WTC11 (cell line): ENCODE measurements at regions not wholly inside any gene's neighbourhood (a gene's known extent, or its start where the extent isn't known, plus 50 kb on each side); places are given as distances from the start of the nearest gene placed in this dataset.

ENCODE experiments used
- ATAC-seq: fragments of 200-7000 bp; cut with Tn5 transposase; 2 replicates; pipeline ENCODE4 v1.10.0; 2021; ENCODE audit warnings: mild to moderate bottlenecking, moderate library complexity
- CTCF ChIA-PET: fragments of 300-600 bp; sonication (Branson Sonifier 250); formaldehyde crosslinking; loops from one replicate; lab custom pipeline; 2021; ENCODE audit warnings: antibody characterized with exemption; lab: Charles Lee
- POLR2A ChIA-PET: fragments of 350-600 bp; sonication (Branson Sonifier 250); formaldehyde crosslinking; loops from one replicate; lab custom pipeline; 2021; ENCODE audit warnings: antibody characterized with exemption; lab: Charles Lee
- DNase-seq: peaks from one replicate; pipeline ENCODE4 v3.0.0; 2021; ENCODE audit warnings: low spot score
- H3K27ac Mint-ChIP-seq: 2 replicates; pipeline ENCODE4 v1.8.0; 2021; ENCODE audit warnings: mixed read lengths
- H3K27me3 Mint-ChIP-seq: 2 replicates; pipeline ENCODE4 v1.8.0; 2021; ENCODE audit warnings: low read depth, mild to moderate bottlenecking, moderate library complexity, mixed read lengths
- H3K36me3 Mint-ChIP-seq: 2 replicates; pipeline ENCODE4 v1.8.0; 2021; ENCODE audit warnings: mixed read lengths
- H3K4me1 Mint-ChIP-seq: 2 replicates; pipeline ENCODE4 v1.8.0; 2022; ENCODE audit warnings: mixed read lengths
- H3K4me3 Mint-ChIP-seq: 2 replicates; pipeline ENCODE4 v1.8.0; 2021; ENCODE audit warnings: mild to moderate bottlenecking, moderate library complexity, mixed read lengths
- H3K9me3 Mint-ChIP-seq: 2 replicates; pipeline ENCODE4 v1.8.0; 2021; ENCODE audit warnings: mixed read lengths
- ATF3 ChIP-seq: sonication (generic); formaldehyde crosslinking; conservative IDR thresholded peaks from 2 replicates; pipeline ENCODE4 v1.8.1; 2022; ENCODE audit warnings: mild to moderate bottlenecking, missing genetic modification reagents
- ATF6 ChIP-seq: sonication (generic); formaldehyde crosslinking; IDR thresholded peaks from 2 replicates; pipeline ENCODE4 v1.8.1; 2023; ENCODE audit warnings: mild to moderate bottlenecking, missing genetic modification reagents
- CREM ChIP-seq: sonication (generic); formaldehyde crosslinking; IDR thresholded peaks from 2 replicates; pipeline ENCODE4 v1.8.1; 2022; ENCODE audit warnings: mild to moderate bottlenecking, missing genetic modification reagents, moderate library complexity
- CTCF ChIP-seq: fragments of 200-600 bp; IDR thresholded peaks from 2 replicates; pipeline ENCODE4 v1.8.0; 2022; ENCODE audit warnings: antibody characterized with exemption
- E2F5 ChIP-seq: sonication (generic); formaldehyde crosslinking; IDR thresholded peaks from 2 replicates; pipeline ENCODE4 v1.8.1; 2022; ENCODE audit warnings: mild to moderate bottlenecking, moderate library complexity, missing genetic modification reagents
- ELF4 ChIP-seq: sonication (generic); formaldehyde crosslinking; IDR thresholded peaks from 2 replicates; pipeline ENCODE4 v1.8.1; 2022; ENCODE audit warnings: low read depth, mild to moderate bottlenecking, moderate library complexity, missing genetic modification reagents
- ERG ChIP-seq: fragments of 250-450 bp; sonication (Bioruptor Pico); IDR thresholded peaks from 2 replicates; pipeline ENCODE4 v1.8.0; 2021; ENCODE audit warnings: mild to moderate bottlenecking
- GRHL2 ChIP-seq: fragments of 250-450 bp; sonication (Bioruptor Pico); IDR thresholded peaks from 2 replicates; pipeline ENCODE4 v1.8.0; 2022; ENCODE audit warnings: mild to moderate bottlenecking, moderate library complexity; ENCODE audit not compliant: insufficient replicate concordance, severe bottlenecking
- IRF1 ChIP-seq: sonication (generic); formaldehyde crosslinking; IDR thresholded peaks from 2 replicates; pipeline ENCODE4 v1.8.0; 2023; ENCODE audit warnings: missing genetic modification reagents
- JUN ChIP-seq: sonication (generic); formaldehyde crosslinking; IDR thresholded peaks from 2 replicates; pipeline ENCODE4 v1.8.0; 2023; ENCODE audit warnings: mild to moderate bottlenecking, missing genetic modification reagents
- NFATC4 ChIP-seq: fragments of 250-450 bp; sonication (Bioruptor Pico); IDR thresholded peaks from 2 replicates; pipeline ENCODE4 v1.9.0; 2021; ENCODE audit warnings: mild to moderate bottlenecking
- NFE2L1 ChIP-seq: sonication (generic); formaldehyde crosslinking; IDR thresholded peaks from 2 replicates; pipeline ENCODE4 v1.8.1; 2023; ENCODE audit warnings: missing genetic modification reagents
- NR1H2 ChIP-seq: sonication (generic); formaldehyde crosslinking; IDR thresholded peaks from 2 replicates; pipeline ENCODE4 v1.9.0; 2021; ENCODE audit warnings: mild to moderate bottlenecking, moderate library complexity, missing genetic modification reagents
- PREB ChIP-seq: sonication (generic); formaldehyde crosslinking; IDR thresholded peaks from 2 replicates; pipeline ENCODE4 v1.8.1; 2022; ENCODE audit warnings: mild to moderate bottlenecking, missing genetic modification reagents, moderate library complexity, borderline replicate concordance
- SMAD4 ChIP-seq: sonication (generic); formaldehyde crosslinking; IDR thresholded peaks from 2 replicates; pipeline ENCODE4 v1.8.0; 2022; ENCODE audit warnings: mild to moderate bottlenecking, missing genetic modification reagents
- STAT6 ChIP-seq: sonication (generic); formaldehyde crosslinking; conservative IDR thresholded peaks from 2 replicates; pipeline ENCODE4 v1.8.1; 2023; ENCODE audit warnings: mild to moderate bottlenecking, low read depth, missing genetic modification reagents, moderate library complexity
- TEAD4 ChIP-seq: sonication (generic); formaldehyde crosslinking; IDR thresholded peaks from 2 replicates; pipeline ENCODE4 v1.8.0; 2022; ENCODE audit warnings: mild to moderate bottlenecking, missing genetic modification reagents
- ZBTB43 ChIP-seq: sonication (generic); formaldehyde crosslinking; IDR thresholded peaks from 2 replicates; pipeline ENCODE4 v1.8.1; 2023; ENCODE audit warnings: mild to moderate bottlenecking, missing genetic modification reagents
- ZNF232 ChIP-seq: sonication (generic); formaldehyde crosslinking; IDR thresholded peaks from 2 replicates; pipeline ENCODE4 v1.8.0; 2022; ENCODE audit warnings: mild to moderate bottlenecking, missing genetic modification reagents
- ZNF423 ChIP-seq: fragments of 250-450 bp; sonication (Bioruptor Pico); IDR thresholded peaks from 2 replicates; pipeline ENCODE4 v2.1.2; 2022; ENCODE audit warnings: mild to moderate bottlenecking, moderate library complexity

- TF ChIP-seq ZNF423 (CRISPR knock-in tag): no peak
- TF ChIP-seq NR1H2 (CRISPR knock-in tag): no peak
- no peak for TF ChIP-seq GRHL2
- TF ChIP-seq IRF1: no peak
- no peak for TF ChIP-seq PREB
- TF ChIP-seq ZBTB43: no peak
- no peak for TF ChIP-seq E2F5
- no peak for TF ChIP-seq JUN (CRISPR knock-in tag)
These were observed 212.0 kb upstream of the SALL3 start (continued) for GRCh38 chr18:78767648-78768071.

GRCh38 chr18:78768221-78768620, 211.4 kb upstream of the SALL3 start:
- H3K27me3 Mint-ChIP-seq: no peaks in the 10 kb centered on the region
- DNase-seq (no peak), ATAC-seq (no peak)
- H3K9me3 Mint-ChIP-seq: peaks cover 8% of the 10 kb centered on the region
- peaks cover 23% of the 10 kb centered on the region for H3K4me1 Mint-ChIP-seq
- ChIA-PET CTCF (no interaction called here), POLR2A (no interaction called here)
- no peak overlapping the region for H3K27ac Mint-ChIP-seq
- H3K4me3 Mint-ChIP-seq: no peak overlapping the region
- peaks cover 15% of the 10 kb centered on the region for H3K36me3 Mint-ChIP-seq
- TF ChIP-seq SMAD4 (CRISPR knock-in tag) (no peak), ZNF232 (CRISPR knock-in tag) (no peak), IRF1 (no peak), ELF4 (CRISPR knock-in tag) (no peak), NFE2L1 (no peak), ATF3 (CRISPR knock-in tag) (no peak), NFATC4 (CRISPR knock-in tag) (no peak), GRHL2 (no peak), CREM (CRISPR knock-in tag) (no peak), CTCF (no peak), ATF6 (no peak), STAT6 (CRISPR knock-in tag) (no peak), ERG (CRISPR knock-in tag) (no peak), TEAD4 (CRISPR knock-in tag) (no peak)
